ENCODE measurements at regions not wholly inside any gene's neighbourhood (a gene's known extent, or its start where the extent isn't known, plus 50 kb on each side); places are given as distances from the start of the nearest gene placed in this dataset.

GRCh38 chr7:41110186-41110585 is 592.7 kb downstream of the INHBA start:
- TF ChIP-seq GATA2 (IDR thresholded peaks at IDR 0.05; ENCODE audit: low read depth, low read length) (no peak), GATA3 (IDR thresholded peaks at IDR 0.05; ENCODE audit: low read depth, low read length) (no peak)
